Gastrocnemius medialis (tissue), 4 donors: ENCODE measurements at regions not wholly inside any gene's neighbourhood (a gene's known extent, or its start where the extent isn't known, plus 50 kb on each side); places are given as distances from the start of the nearest gene placed in this dataset.

Experiments
- POLR2A ChIP-seq, 2 donors: fragments of 450-650 bp; IDR thresholded peaks; one replicate each; pipeline ENCODE4 v1.6.1; 2017; ENCODE audit warnings: antibody characterized with exemption in 2 of 2, mild to moderate bottlenecking in 2 of 2, moderate library complexity in 2 of 2
- TF ChIP-seq, protein P1 (sequence below), 5 experiments: fragments of 450-650 bp in 3 of 5; fragments of 200-600 bp in 2 of 5; sonication (generic) in 2 of 5; IDR thresholded peaks in 4 of 5; conservative IDR thresholded peaks in 1 of 5; 1 replicate in 4 of 5; 2 replicates in 1 of 5; pipeline ENCODE4 v1.5.1; 2016 to 2019; ENCODE audit warnings: antibody characterized with exemption in 5 of 5, mild to moderate bottlenecking in 3 of 5, moderate library complexity in 3 of 5

DNA sequence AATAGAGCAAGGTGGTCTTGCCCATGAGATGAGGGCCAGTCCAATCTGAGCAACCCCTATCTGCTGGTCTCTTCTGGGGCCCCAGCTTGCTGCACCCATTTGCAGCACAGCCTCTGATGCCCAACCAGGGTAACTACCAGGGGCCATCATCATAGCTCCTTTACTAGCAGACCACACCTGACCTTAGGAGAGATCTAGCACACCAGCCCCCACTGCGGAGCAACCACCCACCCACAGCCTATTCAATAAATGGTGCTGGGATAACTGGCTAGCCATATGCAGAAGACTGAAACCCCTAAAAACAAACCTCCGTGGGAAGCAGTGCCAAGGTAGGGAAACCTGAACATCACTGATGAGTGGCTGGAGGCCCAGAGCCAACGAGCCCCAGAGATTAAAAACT is 196.1 kb upstream of the RBBP8 start:
- TF ChIP-seq, protein P1, sequence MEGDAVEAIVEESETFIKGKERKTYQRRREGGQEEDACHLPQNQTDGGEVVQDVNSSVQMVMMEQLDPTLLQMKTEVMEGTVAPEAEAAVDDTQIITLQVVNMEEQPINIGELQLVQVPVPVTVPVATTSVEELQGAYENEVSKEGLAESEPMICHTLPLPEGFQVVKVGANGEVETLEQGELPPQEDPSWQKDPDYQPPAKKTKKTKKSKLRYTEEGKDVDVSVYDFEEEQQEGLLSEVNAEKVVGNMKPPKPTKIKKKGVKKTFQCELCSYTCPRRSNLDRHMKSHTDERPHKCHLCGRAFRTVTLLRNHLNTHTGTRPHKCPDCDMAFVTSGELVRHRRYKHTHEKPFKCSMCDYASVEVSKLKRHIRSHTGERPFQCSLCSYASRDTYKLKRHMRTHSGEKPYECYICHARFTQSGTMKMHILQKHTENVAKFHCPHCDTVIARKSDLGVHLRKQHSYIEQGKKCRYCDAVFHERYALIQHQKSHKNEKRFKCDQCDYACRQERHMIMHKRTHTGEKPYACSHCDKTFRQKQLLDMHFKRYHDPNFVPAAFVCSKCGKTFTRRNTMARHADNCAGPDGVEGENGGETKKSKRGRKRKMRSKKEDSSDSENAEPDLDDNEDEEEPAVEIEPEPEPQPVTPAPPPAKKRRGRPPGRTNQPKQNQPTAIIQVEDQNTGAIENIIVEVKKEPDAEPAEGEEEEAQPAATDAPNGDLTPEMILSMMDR (IDR thresholded peaks at IDR 0.05 in 4 of 5, conservative IDR thresholded peaks at IDR 0.05 in 1 of 5) = no peak
- TF ChIP-seq POLR2A (IDR thresholded peaks at IDR 0.05) = no peak
